Loucy (cell line): ENCODE measurements at regions not wholly inside any gene's neighbourhood (a gene's known extent, or its start where the extent isn't known, plus 50 kb on each side); places are given as distances from the start of the nearest gene placed in this dataset.

ENCODE experiments used
- H2AFZ ChIP-seq: fragments of 200-600 bp; sonication (generic); 2 replicates; pipeline ENCODE4 v1.6.0; 2016; ENCODE audit warnings: antibody characterized with exemption, mild to moderate bottlenecking, low read length, moderate library complexity
- H3F3A ChIP-seq: fragments of 200-600 bp; 2 replicates; pipeline ENCODE4 v1.6.0; 2016; ENCODE audit warnings: antibody characterized with exemption, low read depth, mild to moderate bottlenecking
- H3K27me3 ChIP-seq: fragments of 200-600 bp; sonication (generic); 2 replicates; pipeline ENCODE4 v1.6.1; 2014; ENCODE audit warnings: low read length, mild to moderate bottlenecking; ENCODE audit not compliant: insufficient read depth, poor library complexity, severe bottlenecking
- H3K36me3 ChIP-seq: fragments of 200-600 bp; sonication (generic); 2 replicates; pipeline ENCODE4 v1.6.1; 2016; ENCODE audit warnings: low read length; ENCODE audit not compliant: insufficient read depth
- H3K4me1 ChIP-seq: fragments of 200-600 bp; sonication (generic); 2 replicates; pipeline ENCODE4 v1.5.1; 2014; ENCODE audit warnings: low read length, mild to moderate bottlenecking; ENCODE audit not compliant: insufficient read depth, poor library complexity, severe bottlenecking
- H3K4me2 ChIP-seq: fragments of 200-600 bp; sonication (generic); 2 replicates; pipeline ENCODE4 v1.6.0; 2014; ENCODE audit warnings: antibody characterized with exemption, low read length, low read depth, mild to moderate bottlenecking; ENCODE audit not compliant: poor library complexity, severe bottlenecking
- H3K4me3 ChIP-seq: fragments of 200-600 bp; sonication (generic); 2 replicates; pipeline ENCODE4 v1.5.1; 2014; ENCODE audit warnings: low read length, mild to moderate bottlenecking, mixed read lengths; ENCODE audit not compliant: poor library complexity, severe bottlenecking
- H3K79me2 ChIP-seq: fragments of 200-600 bp; sonication (generic); 2 replicates; pipeline ENCODE4 v1.6.1; 2014; ENCODE audit warnings: low read length; ENCODE audit not compliant: insufficient read depth
- H3K9ac ChIP-seq: fragments of 200-600 bp; sonication (generic); 2 replicates; pipeline ENCODE4 v1.6.0; 2014; ENCODE audit warnings: mild to moderate bottlenecking, low read depth, low read length, moderate library complexity; ENCODE audit not compliant: poor library complexity, severe bottlenecking
- H3K9me2 ChIP-seq: fragments of 200-600 bp; sonication (generic); replicated peaks from 2 replicates; pipeline ENCODE4 v1.6.1; 2016; ENCODE audit warnings: low read depth, low read length, mixed read lengths
- H3K9me3 ChIP-seq: fragments of 200-600 bp; sonication (generic); 2 replicates; pipeline ENCODE4 v1.6.1; 2014; ENCODE audit warnings: mild to moderate bottlenecking, antibody characterized with exemption, low read length, low read depth; ENCODE audit not compliant: insufficient read depth
- H4K20me1 ChIP-seq: fragments of 200-600 bp; sonication (generic); 2 replicates; pipeline ENCODE4 v1.6.0; 2014; ENCODE audit warnings: antibody characterized with exemption, low read length, mild to moderate bottlenecking; ENCODE audit not compliant: insufficient read depth, poor library complexity, severe bottlenecking
- EZH2phosphoT487 ChIP-seq: fragments of 200-600 bp; IDR thresholded peaks from 2 replicates; pipeline ENCODE4 v1.6.1; 2018; ENCODE audit warnings: antibody characterized with exemption, mild to moderate bottlenecking, moderate library complexity, borderline replicate concordance
- TF ChIP-seq, protein P1 (sequence below): fragments of 200-600 bp; sonication (generic); conservative IDR thresholded peaks from 2 replicates; pipeline ENCODE4 v1.5.1; 2014; ENCODE audit warnings: mild to moderate bottlenecking, antibody characterized with exemption, low read length

DNA sequence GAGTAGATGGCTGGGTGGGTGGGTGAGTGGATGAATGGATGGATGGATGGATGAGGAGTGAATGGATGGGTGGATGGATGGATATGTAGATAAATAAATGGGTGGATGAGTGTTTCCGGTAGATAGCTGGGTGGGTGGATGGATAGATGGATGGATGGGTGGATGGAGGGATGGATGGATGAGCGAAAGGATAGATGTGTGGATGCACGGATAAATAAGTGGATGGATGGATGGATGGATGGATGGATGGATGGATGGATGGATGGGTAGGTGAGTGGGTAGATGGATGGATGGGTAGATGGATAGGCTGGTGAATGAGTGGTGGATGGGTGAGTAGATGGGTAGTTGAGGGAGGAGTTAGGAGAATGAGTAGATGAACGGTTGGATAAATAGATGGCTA lies 349.3 kb downstream of the MN1 start:
- H3K36me3 ChIP-seq: no peaks in the 10 kb centered on the region
- no peaks in the 10 kb centered on the region for H3F3A ChIP-seq
- H3K79me2 ChIP-seq: no peaks in the 10 kb centered on the region
- no peaks in the 10 kb centered on the region for H3K9me2 ChIP-seq
- H3K9ac ChIP-seq: no peak overlapping the region
- no peak overlapping the region for H3K4me3 ChIP-seq
- no peaks in the 10 kb centered on the region for H3K9me3 ChIP-seq
- H3K4me1 ChIP-seq: no peaks in the 10 kb centered on the region
- TF ChIP-seq, protein P1, sequence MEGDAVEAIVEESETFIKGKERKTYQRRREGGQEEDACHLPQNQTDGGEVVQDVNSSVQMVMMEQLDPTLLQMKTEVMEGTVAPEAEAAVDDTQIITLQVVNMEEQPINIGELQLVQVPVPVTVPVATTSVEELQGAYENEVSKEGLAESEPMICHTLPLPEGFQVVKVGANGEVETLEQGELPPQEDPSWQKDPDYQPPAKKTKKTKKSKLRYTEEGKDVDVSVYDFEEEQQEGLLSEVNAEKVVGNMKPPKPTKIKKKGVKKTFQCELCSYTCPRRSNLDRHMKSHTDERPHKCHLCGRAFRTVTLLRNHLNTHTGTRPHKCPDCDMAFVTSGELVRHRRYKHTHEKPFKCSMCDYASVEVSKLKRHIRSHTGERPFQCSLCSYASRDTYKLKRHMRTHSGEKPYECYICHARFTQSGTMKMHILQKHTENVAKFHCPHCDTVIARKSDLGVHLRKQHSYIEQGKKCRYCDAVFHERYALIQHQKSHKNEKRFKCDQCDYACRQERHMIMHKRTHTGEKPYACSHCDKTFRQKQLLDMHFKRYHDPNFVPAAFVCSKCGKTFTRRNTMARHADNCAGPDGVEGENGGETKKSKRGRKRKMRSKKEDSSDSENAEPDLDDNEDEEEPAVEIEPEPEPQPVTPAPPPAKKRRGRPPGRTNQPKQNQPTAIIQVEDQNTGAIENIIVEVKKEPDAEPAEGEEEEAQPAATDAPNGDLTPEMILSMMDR: no peak
- TF ChIP-seq EZH2phosphoT487: no peak
- no peaks in the 10 kb centered on the region for H3K27me3 ChIP-seq
- H3K4me2 ChIP-seq: no peak overlapping the region
- H2AFZ ChIP-seq: no peak overlapping the region
- H4K20me1 ChIP-seq: no peaks in the 10 kb centered on the region

DNA sequence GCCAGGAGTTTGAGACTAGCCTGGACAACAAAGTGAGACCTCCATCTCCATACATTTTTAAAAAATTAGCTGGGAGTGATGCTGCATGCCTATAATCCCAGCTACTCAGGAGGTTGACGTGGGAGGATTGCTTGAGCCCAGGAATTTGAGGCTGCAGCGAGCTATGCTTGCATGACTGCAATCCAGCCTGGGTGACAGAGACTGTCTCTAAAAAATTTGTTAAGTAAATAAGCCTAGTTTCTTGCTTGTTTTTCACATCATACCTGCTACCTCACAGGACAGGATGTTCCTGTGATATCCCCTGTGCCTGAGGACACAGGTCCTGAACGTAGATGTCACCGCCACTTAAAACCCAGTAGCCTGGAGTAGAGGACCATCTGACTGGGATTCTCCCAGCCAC lies 348.6 kb downstream of the MN1 start:
- H3K4me2 ChIP-seq: no peak overlapping the region
- no peaks in the 10 kb centered on the region for H3K36me3 ChIP-seq
- no peaks in the 10 kb centered on the region for H3K4me1 ChIP-seq
- TF ChIP-seq, protein P1: no peak
- no peak for TF ChIP-seq EZH2phosphoT487
- no peak overlapping the region for H3K9ac ChIP-seq
- no peak overlapping the region for H2AFZ ChIP-seq
- H3K4me3 ChIP-seq: no peak overlapping the region
- H3K79me2 ChIP-seq: no peaks in the 10 kb centered on the region
- no peaks in the 10 kb centered on the region for H3K27me3 ChIP-seq
- no peaks in the 10 kb centered on the region for H3F3A ChIP-seq
- H4K20me1 ChIP-seq: no peaks in the 10 kb centered on the region
- no peaks in the 10 kb centered on the region for H3K9me3 ChIP-seq
- no peaks in the 10 kb centered on the region for H3K9me2 ChIP-seq

DNA sequence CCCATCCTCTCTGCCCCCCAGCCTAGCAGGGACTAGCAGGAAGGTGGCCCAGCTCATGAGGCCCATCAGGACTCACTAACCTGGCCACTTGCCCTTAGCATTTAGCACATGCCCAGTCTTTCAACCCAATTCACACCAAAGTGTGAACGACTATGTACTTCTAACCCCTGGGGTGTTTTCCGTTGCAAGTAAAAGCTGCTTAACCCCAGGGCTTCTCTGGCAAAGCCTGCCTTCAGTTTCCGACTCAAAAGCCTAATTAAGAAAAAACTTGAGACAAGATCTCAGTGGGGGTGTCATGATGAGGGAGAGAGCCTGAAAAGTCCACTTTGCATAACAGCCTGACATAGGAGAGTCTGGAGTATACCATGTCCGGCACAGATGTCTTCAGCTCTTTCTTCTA lies 347.8 kb downstream of the MN1 start:
- Histone ChIP-seq H3K9me3 (no peaks in the 10 kb centered on the region), H3K9me2 (no peaks in the 10 kb centered on the region), H3K4me2 (no peak overlapping the region), H3K9ac (no peak overlapping the region), H2AFZ (no peak overlapping the region), H3K27me3 (no peaks in the 10 kb centered on the region), H3F3A (no peaks in the 10 kb centered on the region), H3K4me1 (no peaks in the 10 kb centered on the region), H3K4me3 (no peak overlapping the region), H3K36me3 (no peaks in the 10 kb centered on the region), H3K79me2 (no peaks in the 10 kb centered on the region), H4K20me1 (no peaks in the 10 kb centered on the region)
- TF ChIP-seq, protein P1: no peak
- TF ChIP-seq EZH2phosphoT487: no peak
